H1 (cell line): ENCODE measurements at regions not wholly inside any gene's neighbourhood (a gene's known extent, or its start where the extent isn't known, plus 50 kb on each side); places are given as distances from the start of the nearest gene placed in this dataset.

Experiments
- NRF1 ChIP-seq: IDR thresholded peaks from 2 replicates; pipeline ENCODE4 v1.6.1; 2011; ENCODE audit warnings: mild to moderate bottlenecking, low read depth, low read length, improper control_type of control experiment
- TF ChIP-seq, protein P1 (sequence below): fragments of 300-600 bp; sonication (generic); IDR thresholded peaks from 2 replicates; pipeline ENCODE4 v1.7.1; 2012; ENCODE audit warnings: low read length, moderate library complexity, mild to moderate bottlenecking, inconsistent platforms; ENCODE audit not compliant: insufficient replicate concordance

DNA sequence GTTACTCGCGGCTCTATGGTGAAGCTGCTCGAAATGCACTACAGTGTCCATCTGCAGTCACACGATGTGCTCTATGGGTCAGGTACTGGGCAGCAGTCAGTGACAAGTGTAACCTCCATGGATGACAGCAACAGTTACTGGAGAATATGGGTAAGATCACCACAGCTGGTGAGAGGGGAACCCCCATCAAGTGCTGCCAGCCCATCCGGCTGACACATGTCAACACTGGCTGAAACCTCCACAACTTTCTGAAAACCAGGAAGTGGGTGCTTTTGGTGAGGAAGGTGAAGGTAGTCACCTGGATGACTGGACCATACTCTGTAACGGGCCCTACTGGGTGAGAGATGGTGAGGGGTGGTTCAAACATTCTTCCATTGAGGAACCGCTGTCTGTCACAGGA, 87.4 kb upstream of the C15orf39 start (continued):
- TF ChIP-seq, protein P1, sequence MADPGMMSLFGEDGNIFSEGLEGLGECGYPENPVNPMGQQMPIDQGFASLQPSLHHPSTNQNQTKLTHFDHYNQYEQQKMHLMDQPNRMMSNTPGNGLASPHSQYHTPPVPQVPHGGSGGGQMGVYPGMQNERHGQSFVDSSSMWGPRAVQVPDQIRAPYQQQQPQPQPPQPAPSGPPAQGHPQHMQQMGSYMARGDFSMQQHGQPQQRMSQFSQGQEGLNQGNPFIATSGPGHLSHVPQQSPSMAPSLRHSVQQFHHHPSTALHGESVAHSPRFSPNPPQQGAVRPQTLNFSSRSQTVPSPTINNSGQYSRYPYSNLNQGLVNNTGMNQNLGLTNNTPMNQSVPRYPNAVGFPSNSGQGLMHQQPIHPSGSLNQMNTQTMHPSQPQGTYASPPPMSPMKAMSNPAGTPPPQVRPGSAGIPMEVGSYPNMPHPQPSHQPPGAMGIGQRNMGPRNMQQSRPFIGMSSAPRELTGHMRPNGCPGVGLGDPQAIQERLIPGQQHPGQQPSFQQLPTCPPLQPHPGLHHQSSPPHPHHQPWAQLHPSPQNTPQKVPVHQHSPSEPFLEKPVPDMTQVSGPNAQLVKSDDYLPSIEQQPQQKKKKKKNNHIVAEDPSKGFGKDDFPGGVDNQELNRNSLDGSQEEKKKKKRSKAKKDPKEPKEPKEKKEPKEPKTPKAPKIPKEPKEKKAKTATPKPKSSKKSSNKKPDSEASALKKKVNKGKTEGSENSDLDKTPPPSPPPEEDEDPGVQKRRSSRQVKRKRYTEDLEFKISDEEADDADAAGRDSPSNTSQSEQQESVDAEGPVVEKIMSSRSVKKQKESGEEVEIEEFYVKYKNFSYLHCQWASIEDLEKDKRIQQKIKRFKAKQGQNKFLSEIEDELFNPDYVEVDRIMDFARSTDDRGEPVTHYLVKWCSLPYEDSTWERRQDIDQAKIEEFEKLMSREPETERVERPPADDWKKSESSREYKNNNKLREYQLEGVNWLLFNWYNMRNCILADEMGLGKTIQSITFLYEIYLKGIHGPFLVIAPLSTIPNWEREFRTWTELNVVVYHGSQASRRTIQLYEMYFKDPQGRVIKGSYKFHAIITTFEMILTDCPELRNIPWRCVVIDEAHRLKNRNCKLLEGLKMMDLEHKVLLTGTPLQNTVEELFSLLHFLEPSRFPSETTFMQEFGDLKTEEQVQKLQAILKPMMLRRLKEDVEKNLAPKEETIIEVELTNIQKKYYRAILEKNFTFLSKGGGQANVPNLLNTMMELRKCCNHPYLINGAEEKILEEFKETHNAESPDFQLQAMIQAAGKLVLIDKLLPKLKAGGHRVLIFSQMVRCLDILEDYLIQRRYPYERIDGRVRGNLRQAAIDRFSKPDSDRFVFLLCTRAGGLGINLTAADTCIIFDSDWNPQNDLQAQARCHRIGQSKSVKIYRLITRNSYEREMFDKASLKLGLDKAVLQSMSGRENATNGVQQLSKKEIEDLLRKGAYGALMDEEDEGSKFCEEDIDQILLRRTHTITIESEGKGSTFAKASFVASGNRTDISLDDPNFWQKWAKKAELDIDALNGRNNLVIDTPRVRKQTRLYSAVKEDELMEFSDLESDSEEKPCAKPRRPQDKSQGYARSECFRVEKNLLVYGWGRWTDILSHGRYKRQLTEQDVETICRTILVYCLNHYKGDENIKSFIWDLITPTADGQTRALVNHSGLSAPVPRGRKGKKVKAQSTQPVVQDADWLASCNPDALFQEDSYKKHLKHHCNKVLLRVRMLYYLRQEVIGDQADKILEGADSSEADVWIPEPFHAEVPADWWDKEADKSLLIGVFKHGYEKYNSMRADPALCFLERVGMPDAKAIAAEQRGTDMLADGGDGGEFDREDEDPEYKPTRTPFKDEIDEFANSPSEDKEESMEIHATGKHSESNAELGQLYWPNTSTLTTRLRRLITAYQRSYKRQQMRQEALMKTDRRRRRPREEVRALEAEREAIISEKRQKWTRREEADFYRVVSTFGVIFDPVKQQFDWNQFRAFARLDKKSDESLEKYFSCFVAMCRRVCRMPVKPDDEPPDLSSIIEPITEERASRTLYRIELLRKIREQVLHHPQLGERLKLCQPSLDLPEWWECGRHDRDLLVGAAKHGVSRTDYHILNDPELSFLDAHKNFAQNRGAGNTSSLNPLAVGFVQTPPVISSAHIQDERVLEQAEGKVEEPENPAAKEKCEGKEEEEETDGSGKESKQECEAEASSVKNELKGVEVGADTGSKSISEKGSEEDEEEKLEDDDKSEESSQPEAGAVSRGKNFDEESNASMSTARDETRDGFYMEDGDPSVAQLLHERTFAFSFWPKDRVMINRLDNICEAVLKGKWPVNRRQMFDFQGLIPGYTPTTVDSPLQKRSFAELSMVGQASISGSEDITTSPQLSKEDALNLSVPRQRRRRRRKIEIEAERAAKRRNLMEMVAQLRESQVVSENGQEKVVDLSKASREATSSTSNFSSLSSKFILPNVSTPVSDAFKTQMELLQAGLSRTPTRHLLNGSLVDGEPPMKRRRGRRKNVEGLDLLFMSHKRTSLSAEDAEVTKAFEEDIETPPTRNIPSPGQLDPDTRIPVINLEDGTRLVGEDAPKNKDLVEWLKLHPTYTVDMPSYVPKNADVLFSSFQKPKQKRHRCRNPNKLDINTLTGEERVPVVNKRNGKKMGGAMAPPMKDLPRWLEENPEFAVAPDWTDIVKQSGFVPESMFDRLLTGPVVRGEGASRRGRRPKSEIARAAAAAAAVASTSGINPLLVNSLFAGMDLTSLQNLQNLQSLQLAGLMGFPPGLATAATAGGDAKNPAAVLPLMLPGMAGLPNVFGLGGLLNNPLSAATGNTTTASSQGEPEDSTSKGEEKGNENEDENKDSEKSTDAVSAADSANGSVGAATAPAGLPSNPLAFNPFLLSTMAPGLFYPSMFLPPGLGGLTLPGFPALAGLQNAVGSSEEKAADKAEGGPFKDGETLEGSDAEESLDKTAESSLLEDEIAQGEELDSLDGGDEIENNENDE: no peak
- no peak for TF ChIP-seq NRF1
